Neural cell (in vitro differentiated cells): ENCODE measurements at regions not wholly inside any gene's neighbourhood (a gene's known extent, or its start where the extent isn't known, plus 50 kb on each side); places are given as distances from the start of the nearest gene placed in this dataset.

ENCODE experiments used
- H2AFZ ChIP-seq: fragments of 200-600, 300-800 bp; sonication (generic), shearing (Covaris generic); 2 replicates; pipeline ENCODE4 v1.6.0; 2014; ENCODE audit warnings: low read depth, mild to moderate bottlenecking, antibody characterized with exemption, low read length, moderate library complexity
- H3F3A ChIP-seq: fragments of 200-600 bp; shearing (Covaris generic); 2 replicates; pipeline ENCODE4 v1.6.1; 2016; ENCODE audit warnings: mild to moderate bottlenecking, moderate library complexity, mixed read lengths, antibody characterized with exemption, low read length; ENCODE audit not compliant: insufficient read depth, poor library complexity, severe bottlenecking
- H3K27ac ChIP-seq: fragments of 200-600, 300-800 bp; sonication (generic), shearing (Covaris generic); 2 replicates; pipeline ENCODE4 v1.5.1; 2014; ENCODE audit warnings: mild to moderate bottlenecking, low read length, moderate library complexity
- H3K27me3 ChIP-seq: fragments of 300-800, 200-600 bp; sonication (generic), shearing (Covaris generic); 2 replicates; pipeline ENCODE4 v1.6.0; 2014; ENCODE audit warnings: mild to moderate bottlenecking, low read depth, low read length, moderate library complexity; ENCODE audit not compliant: insufficient read depth
- H3K36me3 ChIP-seq: fragments of 300-800, 200-600 bp; sonication (generic), shearing (Covaris generic); 2 replicates; pipeline ENCODE4 v1.5.1; 2014; ENCODE audit warnings: mild to moderate bottlenecking, antibody characterized with exemption, low read length, moderate library complexity; ENCODE audit not compliant: insufficient read depth
- H3K4me2 ChIP-seq: fragments of 300-800, 200-600 bp; sonication (generic), shearing (Covaris generic); 2 replicates; pipeline ENCODE4 v1.6.0; 2014; ENCODE audit warnings: mild to moderate bottlenecking, low read length
- H3K4me3 ChIP-seq: fragments of 300-800, 200-600 bp; sonication (generic), shearing (Covaris generic); 2 replicates; pipeline ENCODE4 v1.5.1; 2014; ENCODE audit warnings: mild to moderate bottlenecking, low read length, moderate library complexity
- H3K79me2 ChIP-seq: fragments of 200-600 bp; shearing (Covaris generic); replicated peaks from 2 replicates; pipeline ENCODE4 v1.6.0; 2014; ENCODE audit warnings: mild to moderate bottlenecking, low read length, moderate library complexity; ENCODE audit not compliant: insufficient read depth
- H3K9ac ChIP-seq: fragments of 300-800, 200-600 bp; sonication (generic), shearing (Covaris generic); 2 replicates; pipeline ENCODE4 v1.6.1; 2016; ENCODE audit warnings: mild to moderate bottlenecking, low read length, mixed read lengths
- H3K9me2 ChIP-seq: fragments of 200-600 bp; shearing (Covaris generic); 2 replicates; pipeline ENCODE4 v1.6.1; 2016; ENCODE audit warnings: mild to moderate bottlenecking, low read length, mixed read lengths; ENCODE audit not compliant: insufficient read depth
- H3K9me3 ChIP-seq: fragments of 200-600, 300-800 bp; sonication (generic), shearing (Covaris generic); 2 replicates; pipeline ENCODE4 v1.6.1; 2016; ENCODE audit warnings: mild to moderate bottlenecking, mixed run types, low read length, moderate library complexity, mixed read lengths
- H4K20me1 ChIP-seq: fragments of 200-600 bp; shearing (Covaris generic); 2 replicates; pipeline ENCODE4 v1.6.1; 2016; ENCODE audit warnings: mild to moderate bottlenecking, mixed run types; ENCODE audit not compliant: insufficient read depth
- EP300 ChIP-seq: fragments of 450-650 bp; conservative IDR thresholded peaks from 2 replicates; pipeline ENCODE4 v1.6.1; 2014; ENCODE audit warnings: antibody characterized with exemption, mild to moderate bottlenecking, moderate library complexity; ENCODE audit not compliant: poor library complexity, severe bottlenecking
- EZH2 ChIP-seq: fragments of 200-600, 300-800 bp; shearing (Covaris generic), sonication (generic); IDR thresholded peaks from 2 replicates; pipeline ENCODE4 v1.6.1; 2014; ENCODE audit warnings: antibody characterized with exemption, low read length, borderline replicate concordance, mild to moderate bottlenecking; ENCODE audit not compliant: insufficient read depth, poor library complexity, severe bottlenecking
- MXI1 ChIP-seq: fragments of 450-650 bp; conservative IDR thresholded peaks from 2 replicates; pipeline ENCODE4 v1.6.1; 2014; ENCODE audit warnings: antibody characterized with exemption, mild to moderate bottlenecking; ENCODE audit not compliant: poor library complexity, severe bottlenecking
- POLR2AphosphoS5 ChIP-seq: IDR thresholded peaks from 2 replicates; pipeline ENCODE4 v1.6.1; 2012
- RAD21 ChIP-seq: fragments of 450-650 bp; conservative IDR thresholded peaks from 2 replicates; pipeline ENCODE4 v1.6.1; 2014; ENCODE audit warnings: antibody characterized with exemption, mild to moderate bottlenecking, moderate library complexity
- SMC3 ChIP-seq: fragments of 450-650 bp; conservative IDR thresholded peaks from 2 replicates; pipeline ENCODE4 v1.6.1; 2014; ENCODE audit warnings: antibody characterized with exemption, mild to moderate bottlenecking, moderate library complexity; ENCODE audit not compliant: poor library complexity
- TAF1 ChIP-seq: IDR thresholded peaks from 2 replicates; pipeline ENCODE4 v1.6.1; 2012; ENCODE audit warnings: low read depth
- TF ChIP-seq, protein P1 (sequence below): fragments of 450-650 bp; IDR thresholded peaks from 2 replicates; pipeline ENCODE4 v1.5.1; 2014; ENCODE audit warnings: antibody characterized with exemption, mild to moderate bottlenecking, moderate library complexity; ENCODE audit not compliant: poor library complexity, severe bottlenecking
- TF ChIP-seq, protein P2 (sequence below): IDR thresholded peaks from 2 replicates; pipeline ENCODE4 v1.6.1; 2012; ENCODE audit warnings: borderline replicate concordance

DNA sequence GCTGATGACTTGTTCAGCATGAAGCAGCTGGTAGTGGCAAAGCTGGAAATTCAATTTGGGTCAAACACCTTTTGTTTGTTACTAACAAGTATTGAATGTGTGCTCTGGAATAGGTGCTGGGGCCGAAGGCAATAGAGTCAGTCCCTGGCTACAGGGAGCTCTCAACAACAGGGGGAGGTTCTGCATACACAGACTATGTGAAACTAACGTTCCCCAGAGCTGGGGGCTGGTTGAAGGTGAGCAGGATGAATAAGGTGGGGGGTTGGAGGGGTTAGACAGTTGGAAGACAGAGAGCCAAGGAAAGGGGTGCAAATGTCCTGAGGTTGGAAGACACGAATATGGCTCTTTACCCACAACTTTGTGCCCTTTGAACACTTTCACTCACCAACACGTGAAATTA lies 84.1 kb upstream of the PLPP4 start:
- Histone ChIP-seq H2AFZ (no peak overlapping the region), H3K36me3 (no peaks in the 10 kb centered on the region), H3K4me2 (no peak overlapping the region), H3K9me3 (no peaks in the 10 kb centered on the region), H3K9me2 (no peaks in the 10 kb centered on the region), H3K9ac (no peak overlapping the region), H3K27me3 (no peaks in the 10 kb centered on the region), H3K27ac (no peak overlapping the region), H3K4me3 (no peak overlapping the region), H3K79me2 (no peaks in the 10 kb centered on the region), H3F3A (no peaks in the 10 kb centered on the region), H4K20me1 (no peaks in the 10 kb centered on the region)
- TF ChIP-seq MXI1: no peak
- no peak for TF ChIP-seq POLR2AphosphoS5

DNA sequence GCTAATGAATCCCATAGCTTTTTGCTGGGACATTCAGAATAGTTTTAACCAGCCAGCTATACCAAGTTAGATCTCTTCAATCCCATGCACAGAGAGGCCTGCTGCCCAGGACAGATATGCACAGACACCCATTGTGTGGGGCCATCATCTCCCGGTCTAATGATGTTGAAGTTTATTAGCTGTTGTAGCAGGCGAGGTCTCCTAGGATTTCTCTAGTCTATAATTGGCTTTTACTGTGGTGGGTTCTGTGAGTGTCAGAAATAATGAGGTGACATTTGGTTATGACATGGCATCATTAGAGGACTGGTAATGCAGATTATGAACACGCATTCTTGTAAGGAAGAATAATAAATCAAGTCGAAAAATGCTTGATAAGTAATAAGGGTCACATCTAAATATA lies 81.4 kb upstream of the PLPP4 start:
- no peak overlapping the region for H3K4me3 ChIP-seq
- no peak for TF ChIP-seq RAD21
- H3K9me3 ChIP-seq: no peaks in the 10 kb centered on the region
- no peak overlapping the region for H3K4me2 ChIP-seq
- H3K9me2 ChIP-seq: no peaks in the 10 kb centered on the region
- H3K9ac ChIP-seq: no peak overlapping the region
- no peaks in the 10 kb centered on the region for H3K79me2 ChIP-seq
- H3K27me3 ChIP-seq: no peaks in the 10 kb centered on the region
- no peak overlapping the region for H2AFZ ChIP-seq
- no peaks in the 10 kb centered on the region for H3K36me3 ChIP-seq
- H4K20me1 ChIP-seq: no peaks in the 10 kb centered on the region
- H3K27ac ChIP-seq: no peak overlapping the region
- H3F3A ChIP-seq: no peaks in the 10 kb centered on the region

DNA sequence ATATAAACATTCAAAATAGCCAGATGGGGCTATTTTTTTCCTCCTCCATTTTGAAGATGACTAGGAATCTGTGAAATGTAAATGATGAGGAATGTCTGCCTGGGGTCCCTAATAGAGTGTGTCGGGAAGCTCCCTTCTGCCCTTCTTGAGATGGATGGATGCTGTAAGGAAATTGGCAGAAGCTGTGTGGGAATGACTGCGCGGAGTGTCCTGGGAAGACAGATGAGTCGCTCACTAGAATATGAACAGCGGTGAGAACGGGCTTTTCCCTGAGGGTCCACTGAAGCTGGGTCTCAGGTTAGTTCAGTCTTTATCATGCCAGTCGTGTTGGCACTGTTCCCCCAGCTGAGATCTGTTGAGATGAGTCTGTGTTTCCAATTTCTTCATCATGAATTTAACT lies 75.1 kb upstream of the PLPP4 start:
- no peaks in the 10 kb centered on the region for H3K9me3 ChIP-seq
- no peaks in the 10 kb centered on the region for H3K36me3 ChIP-seq
- no peaks in the 10 kb centered on the region for H3K27me3 ChIP-seq
- TF ChIP-seq MXI1 (no peak), RAD21 (no peak), EP300 (no peak), SMC3 (no peak), TAF1 (no peak), EZH2 (no peak), POLR2AphosphoS5 (no peak)
- TF ChIP-seq, protein P1, sequence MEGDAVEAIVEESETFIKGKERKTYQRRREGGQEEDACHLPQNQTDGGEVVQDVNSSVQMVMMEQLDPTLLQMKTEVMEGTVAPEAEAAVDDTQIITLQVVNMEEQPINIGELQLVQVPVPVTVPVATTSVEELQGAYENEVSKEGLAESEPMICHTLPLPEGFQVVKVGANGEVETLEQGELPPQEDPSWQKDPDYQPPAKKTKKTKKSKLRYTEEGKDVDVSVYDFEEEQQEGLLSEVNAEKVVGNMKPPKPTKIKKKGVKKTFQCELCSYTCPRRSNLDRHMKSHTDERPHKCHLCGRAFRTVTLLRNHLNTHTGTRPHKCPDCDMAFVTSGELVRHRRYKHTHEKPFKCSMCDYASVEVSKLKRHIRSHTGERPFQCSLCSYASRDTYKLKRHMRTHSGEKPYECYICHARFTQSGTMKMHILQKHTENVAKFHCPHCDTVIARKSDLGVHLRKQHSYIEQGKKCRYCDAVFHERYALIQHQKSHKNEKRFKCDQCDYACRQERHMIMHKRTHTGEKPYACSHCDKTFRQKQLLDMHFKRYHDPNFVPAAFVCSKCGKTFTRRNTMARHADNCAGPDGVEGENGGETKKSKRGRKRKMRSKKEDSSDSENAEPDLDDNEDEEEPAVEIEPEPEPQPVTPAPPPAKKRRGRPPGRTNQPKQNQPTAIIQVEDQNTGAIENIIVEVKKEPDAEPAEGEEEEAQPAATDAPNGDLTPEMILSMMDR: no peak
- TF ChIP-seq, protein P2, sequence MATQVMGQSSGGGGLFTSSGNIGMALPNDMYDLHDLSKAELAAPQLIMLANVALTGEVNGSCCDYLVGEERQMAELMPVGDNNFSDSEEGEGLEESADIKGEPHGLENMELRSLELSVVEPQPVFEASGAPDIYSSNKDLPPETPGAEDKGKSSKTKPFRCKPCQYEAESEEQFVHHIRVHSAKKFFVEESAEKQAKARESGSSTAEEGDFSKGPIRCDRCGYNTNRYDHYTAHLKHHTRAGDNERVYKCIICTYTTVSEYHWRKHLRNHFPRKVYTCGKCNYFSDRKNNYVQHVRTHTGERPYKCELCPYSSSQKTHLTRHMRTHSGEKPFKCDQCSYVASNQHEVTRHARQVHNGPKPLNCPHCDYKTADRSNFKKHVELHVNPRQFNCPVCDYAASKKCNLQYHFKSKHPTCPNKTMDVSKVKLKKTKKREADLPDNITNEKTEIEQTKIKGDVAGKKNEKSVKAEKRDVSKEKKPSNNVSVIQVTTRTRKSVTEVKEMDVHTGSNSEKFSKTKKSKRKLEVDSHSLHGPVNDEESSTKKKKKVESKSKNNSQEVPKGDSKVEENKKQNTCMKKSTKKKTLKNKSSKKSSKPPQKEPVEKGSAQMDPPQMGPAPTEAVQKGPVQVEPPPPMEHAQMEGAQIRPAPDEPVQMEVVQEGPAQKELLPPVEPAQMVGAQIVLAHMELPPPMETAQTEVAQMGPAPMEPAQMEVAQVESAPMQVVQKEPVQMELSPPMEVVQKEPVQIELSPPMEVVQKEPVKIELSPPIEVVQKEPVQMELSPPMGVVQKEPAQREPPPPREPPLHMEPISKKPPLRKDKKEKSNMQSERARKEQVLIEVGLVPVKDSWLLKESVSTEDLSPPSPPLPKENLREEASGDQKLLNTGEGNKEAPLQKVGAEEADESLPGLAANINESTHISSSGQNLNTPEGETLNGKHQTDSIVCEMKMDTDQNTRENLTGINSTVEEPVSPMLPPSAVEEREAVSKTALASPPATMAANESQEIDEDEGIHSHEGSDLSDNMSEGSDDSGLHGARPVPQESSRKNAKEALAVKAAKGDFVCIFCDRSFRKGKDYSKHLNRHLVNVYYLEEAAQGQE: no peak
- no peaks in the 10 kb centered on the region for H3K9me2 ChIP-seq
- H3K9ac ChIP-seq: no peak overlapping the region
- no peaks in the 10 kb centered on the region for H3F3A ChIP-seq
- H3K4me2 ChIP-seq: no peak overlapping the region
- H2AFZ ChIP-seq: no peak overlapping the region
- no peak overlapping the region for H3K27ac ChIP-seq
- H3K4me3 ChIP-seq: no peak overlapping the region
- no peaks in the 10 kb centered on the region for H4K20me1 ChIP-seq
- H3K79me2 ChIP-seq: no peaks in the 10 kb centered on the region
